Spleen (tissue), 7 donors: ENCODE measurements at regions not wholly inside any gene's neighbourhood (a gene's known extent, or its start where the extent isn't known, plus 50 kb on each side); places are given as distances from the start of the nearest gene placed in this dataset.

Source experiments
- CTCF ChIP-seq, 11 experiments: fragments of 200-600 bp in 7 of 11; fragments of 450-650 bp in 4 of 11; sonication (generic) in 4 of 11; IDR thresholded peaks in 8 of 11; conservative IDR thresholded peaks in 3 of 11; 1 replicate in 7 of 11; 2 replicates in 4 of 11; pipeline versions ENCODE4 v1.4.0 to v1.8.0; 2016 to 2021; ENCODE audit warnings: antibody characterized with exemption in 11 of 11, inconsistent platforms in 4 of 11, mild to moderate bottlenecking in 1 of 11
- POLR2A ChIP-seq, 3 donors: fragments of 450-650 bp; IDR thresholded peaks; one replicate each; pipeline ENCODE4 v1.5.1; 2017; ENCODE audit warnings: antibody characterized with exemption in 3 of 3, mild to moderate bottlenecking in 1 of 3
- POLR2AphosphoS5 ChIP-seq, 3 donors: sonication (generic); formaldehyde crosslinking; IDR thresholded peaks; one replicate each; pipeline ENCODE4 v1.5.1; 2017; ENCODE audit warnings: antibody characterized with exemption in 3 of 3
- donor health status: DM: no; HTN: no; CAD: no; lungs with moderate emphysema.
- donor health status: DM: no; HTN: no; CAD: no.
- donor health status: DM: no; HTN: no; CAD: no.

GRCh38 chrX:84735025-84735424 is 232.8 kb upstream of the HDX start:
- TF ChIP-seq CTCF (IDR thresholded peaks at IDR 0.05 in 8 of 11, conservative IDR thresholded peaks at IDR 0.05 in 3 of 11) (no peak), POLR2A (IDR thresholded peaks at IDR 0.05) (no peak), POLR2AphosphoS5 (IDR thresholded peaks at IDR 0.05) (no peak)
